GM18508 (cell line): ENCODE measurements at regions not wholly inside any gene's neighbourhood (a gene's known extent, or its start where the extent isn't known, plus 50 kb on each side); places are given as distances from the start of the nearest gene placed in this dataset.

Experiments used
- ATAC-seq: cut with Tn5 transposase; IDR thresholded peaks from one replicate; pipeline ENCODE4 v1.9.1; 2021; ENCODE audit warnings: moderate number of reproducible peaks; ENCODE audit not compliant: insufficient read depth, unreplicated experiment

GRCh38 chr2:241924069-241924908 is 54.8 kb downstream of the RTP5 start:
- ATAC-seq = no peak

- ATAC-seq = no peak
These were observed 55.4 kb downstream of the RTP5 start for GRCh38 chr2:241924909-241925250.

- ATAC-seq = no peak
These were observed 55.7 kb downstream of the RTP5 start for GRCh38 chr2:241925277-241925676.

- no peak for ATAC-seq
These were observed 56.4 kb downstream of the RTP5 start for GRCh38 chr2:241925821-241926441.

GRCh38 chr2:241926541-241927311 is 57.2 kb downstream of the RTP5 start:
- no peak for ATAC-seq

GRCh38 chr2:241929551-241930490 is 60.3 kb downstream of the RTP5 start:
- no peak for ATAC-seq

- no peak for ATAC-seq
These were observed 61.8 kb downstream of the RTP5 start for GRCh38 chr2:241931084-241931975.

GRCh38 chr2:241931976-241932898 is 62.7 kb downstream of the RTP5 start:
- ATAC-seq = no peak

- no peak for ATAC-seq
These were observed 63.3 kb downstream of the RTP5 start for GRCh38 chr2:241932899-241933178.

- no peak for ATAC-seq
These were observed 63.8 kb downstream of the RTP5 start for GRCh38 chr2:241933179-241933911.

GRCh38 chr2:241935314-241935713 is 65.8 kb downstream of the RTP5 start:
- ATAC-seq = no peak

- no peak for ATAC-seq
These were observed 66.2 kb downstream of the RTP5 start for GRCh38 chr2:241935774-241936173.

- ATAC-seq = no peak
These were observed 67.1 kb downstream of the RTP5 start for GRCh38 chr2:241936457-241937133.

- no peak for ATAC-seq
These were observed 67.8 kb downstream of the RTP5 start for GRCh38 chr2:241937297-241937696.

- no peak for ATAC-seq
These were observed 70.0 kb downstream of the RTP5 start for GRCh38 chr2:241939541-241939940.

- ATAC-seq = no peak
These were observed 70.8 kb downstream of the RTP5 start for GRCh38 chr2:241940329-241940728.

GRCh38 chr2:241941691-241942301 is 72.3 kb downstream of the RTP5 start:
- no peak for ATAC-seq
